Stimulated activated naive CD8-positive, alpha-beta T cell treated with anti-CD3 and anti-CD28 coated beads, Interleukin-15, amount 100 ng/mL, for 72 hours (primary cell): ENCODE measurements at regions not wholly inside any gene's neighbourhood (a gene's known extent, or its start where the extent isn't known, plus 50 kb on each side); places are given as distances from the start of the nearest gene placed in this dataset.
"Not testable (repeated sequence)": the region's sequence is repeated elsewhere in the genome, so short reads cannot be mapped to it uniquely, and the experiment has no call there.

Experiments used
- ATAC-seq: fragments of 150-1000 bp; cut with Tn5 transposase; 2 replicates; pipeline ENCODE4 v1.10.0; 2021; ENCODE audit warnings: mild to moderate bottlenecking, moderate library complexity
- DNase-seq, 2 donors: peaks; one replicate each; pipeline ENCODE4 v3.0.0; 2021 to 2022
- H3K27ac Mint-ChIP-seq, 2 donors: one replicate each; pipeline ENCODE4 v1.8.0; 2022; ENCODE audit warnings: mild to moderate bottlenecking in 2 of 2, mixed read lengths in 2 of 2, moderate library complexity in 2 of 2
- H3K27me3 Mint-ChIP-seq: one replicate; pipeline ENCODE4 v1.8.0; 2022; ENCODE audit warnings: mixed read lengths
- H3K4me1 Mint-ChIP-seq: one replicate; pipeline ENCODE4 v1.8.0; 2022; ENCODE audit warnings: mild to moderate bottlenecking, mixed read lengths
- H3K4me3 Mint-ChIP-seq, 2 donors: one replicate each; pipeline ENCODE4 v1.8.0; 2022; ENCODE audit warnings: mild to moderate bottlenecking in 2 of 2, mixed read lengths in 2 of 2, moderate library complexity in 1 of 2
- H3K9me3 Mint-ChIP-seq, 2 donors: one replicate each; pipeline ENCODE4 v1.8.0; 2022; ENCODE audit warnings: mixed read lengths in 2 of 2

- ATAC-seq (no peak), DNase-seq (no peak)
- H3K9me3 Mint-ChIP-seq = no peaks in the 10 kb centered on the region
- no peak overlapping the region for H3K27ac Mint-ChIP-seq
- no peaks in the 10 kb centered on the region for H3K27me3 Mint-ChIP-seq
- no peaks in the 10 kb centered on the region for H3K4me1 Mint-ChIP-seq
- no peak overlapping the region for H3K4me3 Mint-ChIP-seq
Observed at GRCh38 chr5:17989567-17990563, 355.6 kb downstream of the TAF11L14 start.

- Mint-ChIP-seq H3K9me3 (no peaks in the 10 kb centered on the region), H3K27me3 (no peaks in the 10 kb centered on the region), H3K27ac (no peak overlapping the region), H3K4me3 (no peak overlapping the region), H3K4me1 (no peaks in the 10 kb centered on the region)
- ATAC-seq = no peak
- DNase-seq = no peak
Observed at GRCh38 chr5:17991775-17992174, 357.5 kb downstream of the TAF11L14 start.

- DNase-seq (no peak), ATAC-seq (no peak)
- H3K27me3 Mint-ChIP-seq = no peaks in the 10 kb centered on the region
- no peaks in the 10 kb centered on the region for H3K4me1 Mint-ChIP-seq
- no peak overlapping the region for H3K27ac Mint-ChIP-seq
- H3K4me3 Mint-ChIP-seq = no peak overlapping the region
- H3K9me3 Mint-ChIP-seq = no peaks in the 10 kb centered on the region
Observed at GRCh38 chr5:17992291-17992690, 358.0 kb downstream of the TAF11L14 start.

GRCh38 chr5:17995997-17996396, 361.7 kb downstream of the TAF11L14 start:
- Mint-ChIP-seq H3K27ac (no peak overlapping the region), H3K4me1 (no peaks in the 10 kb centered on the region), H3K9me3 (no peaks in the 10 kb centered on the region), H3K27me3 (no peaks in the 10 kb centered on the region), H3K4me3 (no peak overlapping the region)
- no peak for DNase-seq
- ATAC-seq = no peak

- no peaks in the 10 kb centered on the region for H3K27me3 Mint-ChIP-seq
- H3K4me1 Mint-ChIP-seq = no peaks in the 10 kb centered on the region
- no peak for DNase-seq
- H3K27ac Mint-ChIP-seq = peak overlapping the region in 1 of 2 donors; percentile 33
- no peak overlapping the region for H3K4me3 Mint-ChIP-seq
- H3K9me3 Mint-ChIP-seq = peaks cover 0 to under 1% of the 10 kb centered on the region in 2 donors
- ATAC-seq = no peak
Observed at GRCh38 chr5:17999858-18000257, 365.6 kb downstream of the TAF11L14 start.

- H3K4me1 Mint-ChIP-seq = no peaks in the 10 kb centered on the region
- H3K27me3 Mint-ChIP-seq = no peaks in the 10 kb centered on the region
- H3K27ac Mint-ChIP-seq = no peak overlapping the region
- ATAC-seq = no peak
- no peak overlapping the region for H3K4me3 Mint-ChIP-seq
- DNase-seq = no peak
- peaks cover 5 to 9% of the 10 kb centered on the region in 2 donors for H3K9me3 Mint-ChIP-seq
Observed at GRCh38 chr5:18000744-18001143, 366.5 kb downstream of the TAF11L14 start.

- Mint-ChIP-seq H3K27me3 (no peaks in the 10 kb centered on the region), H3K27ac (no peak overlapping the region), H3K9me3 (peaks cover 5 to 12% of the 10 kb centered on the region in 2 donors), H3K4me1 (no peaks in the 10 kb centered on the region), H3K4me3 (no peak overlapping the region)
- ATAC-seq (no peak), DNase-seq (no peak)
Observed at GRCh38 chr5:18003312-18003711, 369.1 kb downstream of the TAF11L14 start.

- Mint-ChIP-seq H3K4me1 (no peaks in the 10 kb centered on the region), H3K27ac (no peak overlapping the region), H3K27me3 (no peaks in the 10 kb centered on the region), H3K9me3 (peaks cover 5 to 12% of the 10 kb centered on the region in 2 donors), H3K4me3 (no peak overlapping the region)
- ATAC-seq (no peak), DNase-seq (no peak)
Observed at GRCh38 chr5:18003784-18004183, 369.5 kb downstream of the TAF11L14 start.

- H3K9me3 Mint-ChIP-seq = peaks cover 5 to 12% of the 10 kb centered on the region in 2 donors
Observed at GRCh38 chr5:18006235-18006634, 372.0 kb downstream of the TAF11L14 start.

GRCh38 chr5:18008940-18009339, 374.7 kb downstream of the TAF11L14 start:
- no peaks in the 10 kb centered on the region for H3K27me3 Mint-ChIP-seq

More at GRCh38 chr5:18006235-18006634, 372.0 kb downstream of the TAF11L14 start:
- not testable (repeated sequence) for ATAC-seq, H3K4me3 Mint-ChIP-seq, H3K4me1 Mint-ChIP-seq, H3K27me3 Mint-ChIP-seq, DNase-seq, H3K27ac Mint-ChIP-seq

GRCh38 chr5:18010053-18010452, 375.8 kb downstream of the TAF11L14 start:
- Mint-ChIP-seq H3K27ac (no peak overlapping the region), H3K27me3 (no peaks in the 10 kb centered on the region), H3K9me3 (peaks cover 3 to 10% of the 10 kb centered on the region in 2 donors), H3K4me3 (no peak overlapping the region), H3K4me1 (no peaks in the 10 kb centered on the region)
- no peak for DNase-seq
- ATAC-seq = no peak

More at GRCh38 chr5:18008940-18009339, 374.7 kb downstream of the TAF11L14 start:
- ATAC-seq (no peak), DNase-seq (no peak)
- H3K4me3 Mint-ChIP-seq = no peak overlapping the region
- H3K4me1 Mint-ChIP-seq = no peaks in the 10 kb centered on the region
- peaks cover 5 to 12% of the 10 kb centered on the region in 2 donors for H3K9me3 Mint-ChIP-seq
- H3K27ac Mint-ChIP-seq = no peak overlapping the region

- Mint-ChIP-seq H3K4me3 (no peak overlapping the region), H3K27ac (no peak overlapping the region), H3K4me1 (no peaks in the 10 kb centered on the region), H3K9me3 (peaks cover 18 to 21% of the 10 kb centered on the region in 2 donors), H3K27me3 (no peaks in the 10 kb centered on the region)
- DNase-seq (no peak), ATAC-seq (no peak)
Observed at GRCh38 chr5:18018472-18018871, 384.2 kb downstream of the TAF11L14 start.

GRCh38 chr5:18023275-18023674, 389.0 kb downstream of the TAF11L14 start:
- Mint-ChIP-seq H3K27ac (no peak overlapping the region), H3K4me1 (no peaks in the 10 kb centered on the region), H3K4me3 (no peak overlapping the region), H3K9me3 (peaks cover 17 to 19% of the 10 kb centered on the region in 2 donors), H3K27me3 (no peaks in the 10 kb centered on the region)
- no peak for DNase-seq
- no peak for ATAC-seq

GRCh38 chr5:18023986-18024385, 389.7 kb downstream of the TAF11L14 start:
- no peaks in the 10 kb centered on the region for H3K4me1 Mint-ChIP-seq
- ATAC-seq = no peak
- DNase-seq = no peak
- H3K27me3 Mint-ChIP-seq = no peaks in the 10 kb centered on the region
- peaks cover 10 to 14% of the 10 kb centered on the region in 2 donors for H3K9me3 Mint-ChIP-seq
- no peak overlapping the region for H3K27ac Mint-ChIP-seq
- no peak overlapping the region for H3K4me3 Mint-ChIP-seq

- Mint-ChIP-seq H3K9me3 (peaks cover 8 to 11% of the 10 kb centered on the region in 2 donors), H3K27me3 (no peaks in the 10 kb centered on the region), H3K27ac (no peak overlapping the region), H3K4me3 (no peak overlapping the region), H3K4me1 (no peaks in the 10 kb centered on the region)
- ATAC-seq (no peak), DNase-seq (no peak)
Observed at GRCh38 chr5:18024542-18024941, 390.3 kb downstream of the TAF11L14 start.

- no peaks in the 10 kb centered on the region for H3K27me3 Mint-ChIP-seq
- DNase-seq (no peak), ATAC-seq (no peak)
- H3K9me3 Mint-ChIP-seq = peaks cover 3 to 5% of the 10 kb centered on the region in 2 donors
- no peak overlapping the region for H3K4me3 Mint-ChIP-seq
- no peak overlapping the region for H3K27ac Mint-ChIP-seq
- no peaks in the 10 kb centered on the region for H3K4me1 Mint-ChIP-seq
Observed at GRCh38 chr5:18027241-18027867, 393.1 kb downstream of the TAF11L14 start.
